Dedifferentiated amniotic fluid mesenchymal stem cell (primary cell): ENCODE measurements at regions not wholly inside any gene's neighbourhood (a gene's known extent, or its start where the extent isn't known, plus 50 kb on each side); places are given as distances from the start of the nearest gene placed in this dataset.
"Not testable (repeated sequence)": the region's sequence is repeated elsewhere in the genome, so short reads cannot be mapped to it uniquely, and the experiment has no call there.

Experiments used
- DNase-seq: peaks from one replicate; pipeline ENCODE4 v3.0.0-alpha.2; 2016; ENCODE audit errors: extremely low spot score

GRCh38 chr4:151519728-151520415, 110.9 kb downstream of the FHIP1A start:
- DNase-seq: no peak

GRCh38 chr4:151522866-151523519, 114.0 kb downstream of the FHIP1A start:
- no peak for DNase-seq

- no peak for DNase-seq
These were observed 115.6 kb downstream of the FHIP1A start for GRCh38 chr4:151524610-151525009.

- not testable (repeated sequence) for DNase-seq
These were observed 117.5 kb downstream of the FHIP1A start for GRCh38 chr4:151526489-151526888.

- no peak for DNase-seq
These were observed 118.7 kb downstream of the FHIP1A start for GRCh38 chr4:151527699-151528098.

- no peak for DNase-seq
These were observed 120.2 kb downstream of the FHIP1A start for GRCh38 chr4:151529187-151529586.

GRCh38 chr4:151530230-151530629, 121.3 kb downstream of the FHIP1A start:
- DNase-seq: no peak

- DNase-seq: no peak
These were observed 121.8 kb downstream of the FHIP1A start for GRCh38 chr4:151530783-151531182.

GRCh38 chr4:151532001-151532708, 123.2 kb downstream of the FHIP1A start:
- no peak for DNase-seq

- DNase-seq: no peak
These were observed 125.2 kb downstream of the FHIP1A start for GRCh38 chr4:151534195-151534594.

- no peak for DNase-seq
These were observed 126.4 kb downstream of the FHIP1A start for GRCh38 chr4:151535366-151535765.

GRCh38 chr4:151537687-151538086, 128.7 kb downstream of the FHIP1A start:
- peak; percentile 57 for DNase-seq

GRCh38 chr4:151538963-151539362, 130.0 kb downstream of the FHIP1A start:
- no peak for DNase-seq

- peak; percentile 69 for DNase-seq
These were observed 131.9 kb downstream of the FHIP1A start for GRCh38 chr4:151540728-151541388.

GRCh38 chr4:151541389-151542071, 132.6 kb downstream of the FHIP1A start:
- peak; percentile 60 for DNase-seq

- DNase-seq: no peak
These were observed 139.7 kb downstream of the FHIP1A start for GRCh38 chr4:151548708-151549107.

- not testable (repeated sequence) for DNase-seq
These were observed 140.4 kb downstream of the FHIP1A start for GRCh38 chr4:151549378-151549777.

GRCh38 chr4:151553874-151554273, 144.9 kb downstream of the FHIP1A start:
- DNase-seq: no peak

GRCh38 chr4:151555151-151555945, 146.4 kb downstream of the FHIP1A start:
- DNase-seq: no peak

GRCh38 chr4:151558496-151559113, 149.6 kb downstream of the FHIP1A start:
- DNase-seq: no peak
